ENCODE measurements at regions not wholly inside any gene's neighbourhood (a gene's known extent, or its start where the extent isn't known, plus 50 kb on each side); places are given as distances from the start of the nearest gene placed in this dataset.

GRCh38 chr1:25045480-25046193 lies 115.6 kb upstream of the RUNX3 start:
- no peaks in the 10 kb centered on the region for H3K27me3 ChIP-seq
- H3K9me3 ChIP-seq = no peaks in the 10 kb centered on the region
- H3K36me3 ChIP-seq (replicated peaks in 1 of 2; ENCODE audit: insufficient read depth in 1 of 2, low read depth in 2 of 2) = no peaks in the 10 kb centered on the region
- H3K4me1 ChIP-seq = peaks cover 2% of the 10 kb centered on the region
- no peak overlapping the region for H3K4me3 ChIP-seq
- H3K27ac ChIP-seq = no peak overlapping the region
- WGBS, 2 donors = 71 to 78% methylated on average over 7 to 10 of the region's 10 CpGs
- DNase-seq = no peak
- ATAC-seq = no peak
- intact Hi-C loops (cut with DNase I) = no loop called here
- TF ChIP-seq CTCF (IDR thresholded peaks at IDR 0.05) = no peak
- no peak for TF ChIP-seq POLR2A (IDR thresholded peaks at IDR 0.05)

- 85 to 87% methylated on average over 2 to 8 of the region's 8 CpGs for WGBS, 2 donors
- no peak overlapping the region for H3K27ac ChIP-seq
- no peaks in the 10 kb centered on the region for H3K9me3 ChIP-seq
- intact Hi-C loops (cut with DNase I) = no loop called here
- DNase-seq (no peak), ATAC-seq (no peak)
- H3K27me3 ChIP-seq = no peaks in the 10 kb centered on the region
- H3K4me1 ChIP-seq = peaks cover 10% of the 10 kb centered on the region
- H3K4me3 ChIP-seq = no peak overlapping the region
- no peaks in the 10 kb centered on the region for H3K36me3 ChIP-seq (replicated peaks in 1 of 2; ENCODE audit: insufficient read depth in 1 of 2, low read depth in 2 of 2)
- no peak for TF ChIP-seq POLR2A (IDR thresholded peaks at IDR 0.05)
- no peak for TF ChIP-seq CTCF (IDR thresholded peaks at IDR 0.05)
Measured at GRCh38 chr1:25043228-25043580, 113.1 kb upstream of the RUNX3 start.

- WGBS, 2 donors = 55 to 69% methylated on average over 4 to 13 of the region's 13 CpGs
- H3K4me3 ChIP-seq = no peak overlapping the region
- H3K27ac ChIP-seq = no peak overlapping the region
- no peaks in the 10 kb centered on the region for H3K27me3 ChIP-seq
- intact Hi-C loops (cut with DNase I) = no loop called here
- DNase-seq (no peak), ATAC-seq (no peak)
- no peaks in the 10 kb centered on the region for H3K9me3 ChIP-seq
- no peaks in the 10 kb centered on the region for H3K36me3 ChIP-seq (replicated peaks in 1 of 2; ENCODE audit: insufficient read depth in 1 of 2, low read depth in 2 of 2)
- TF ChIP-seq POLR2A (IDR thresholded peaks at IDR 0.05) = no peak
- TF ChIP-seq CTCF (IDR thresholded peaks at IDR 0.05) = no peak
- H3K4me1 ChIP-seq = peaks cover 10% of the 10 kb centered on the region
Measured at GRCh38 chr1:25042331-25043227, 112.5 kb upstream of the RUNX3 start.

GRCh38 chr1:25041916-25042315 lies 111.8 kb upstream of the RUNX3 start:
- no peak for DNase-seq
- TF ChIP-seq CTCF (IDR thresholded peaks at IDR 0.05) (no peak), POLR2A (IDR thresholded peaks at IDR 0.05) (no peak)
- Histone ChIP-seq H3K4me3 (no peak overlapping the region), H3K36me3 (replicated peaks in 1 of 2; ENCODE audit: insufficient read depth in 1 of 2, low read depth in 2 of 2) (no peaks in the 10 kb centered on the region), H3K27me3 (no peaks in the 10 kb centered on the region), H3K9me3 (no peaks in the 10 kb centered on the region), H3K4me1 (peaks cover 10% of the 10 kb centered on the region), H3K27ac (no peak overlapping the region)
- ATAC-seq = no peak
- intact Hi-C loops (cut with DNase I) = no loop called here
- WGBS, 2 donors = 54 to 61% methylated on average over 4 of the region's 4 CpGs
